ENCODE measurements at regions not wholly inside any gene's neighbourhood (a gene's known extent, or its start where the extent isn't known, plus 50 kb on each side); places are given as distances from the start of the nearest gene placed in this dataset.

DNA sequence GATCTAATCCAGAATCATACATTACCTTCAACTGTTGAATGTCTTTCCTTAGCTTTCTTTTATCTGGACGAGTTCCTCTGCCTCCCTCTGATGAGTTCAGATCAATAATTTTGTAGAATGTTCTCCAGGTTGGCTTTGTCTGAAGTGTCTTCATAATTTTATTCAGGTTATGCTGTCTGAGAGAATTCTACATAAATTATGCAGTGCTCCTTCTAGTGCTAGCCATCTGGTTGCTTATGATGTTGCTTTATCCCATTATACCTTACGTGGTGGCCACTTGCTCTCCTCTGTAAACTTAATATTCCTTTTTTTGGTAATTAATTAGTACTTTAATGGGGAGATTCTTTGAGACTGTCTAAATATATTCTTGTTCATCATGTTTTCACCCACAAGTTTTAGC, 67.7 kb upstream of the PTCHD4 start:
- TF ChIP-seq, protein P1, sequence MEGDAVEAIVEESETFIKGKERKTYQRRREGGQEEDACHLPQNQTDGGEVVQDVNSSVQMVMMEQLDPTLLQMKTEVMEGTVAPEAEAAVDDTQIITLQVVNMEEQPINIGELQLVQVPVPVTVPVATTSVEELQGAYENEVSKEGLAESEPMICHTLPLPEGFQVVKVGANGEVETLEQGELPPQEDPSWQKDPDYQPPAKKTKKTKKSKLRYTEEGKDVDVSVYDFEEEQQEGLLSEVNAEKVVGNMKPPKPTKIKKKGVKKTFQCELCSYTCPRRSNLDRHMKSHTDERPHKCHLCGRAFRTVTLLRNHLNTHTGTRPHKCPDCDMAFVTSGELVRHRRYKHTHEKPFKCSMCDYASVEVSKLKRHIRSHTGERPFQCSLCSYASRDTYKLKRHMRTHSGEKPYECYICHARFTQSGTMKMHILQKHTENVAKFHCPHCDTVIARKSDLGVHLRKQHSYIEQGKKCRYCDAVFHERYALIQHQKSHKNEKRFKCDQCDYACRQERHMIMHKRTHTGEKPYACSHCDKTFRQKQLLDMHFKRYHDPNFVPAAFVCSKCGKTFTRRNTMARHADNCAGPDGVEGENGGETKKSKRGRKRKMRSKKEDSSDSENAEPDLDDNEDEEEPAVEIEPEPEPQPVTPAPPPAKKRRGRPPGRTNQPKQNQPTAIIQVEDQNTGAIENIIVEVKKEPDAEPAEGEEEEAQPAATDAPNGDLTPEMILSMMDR (conservative IDR thresholded peaks at IDR 0.05): no peak
- Histone ChIP-seq H3K27me3 (ENCODE audit: control insufficient read depth, insufficient read depth, low read length, poor library complexity, severe bottlenecking) (no peaks in the 10 kb centered on the region), H3K9ac (ENCODE audit: extremely low read depth, low read length, poor library complexity, severe bottlenecking) (no peak overlapping the region), H3K9me3 (ENCODE audit: control insufficient read depth, low read length) (no peaks in the 10 kb centered on the region), H3K4me3 (ENCODE audit: low read length) (no peak overlapping the region), H3K4me1 (ENCODE audit: control insufficient read depth, insufficient read depth, low read length) (no peaks in the 10 kb centered on the region), H3K27ac (ENCODE audit: low read depth, low read length) (no peak overlapping the region), H3K36me3 (ENCODE audit: control insufficient read depth, insufficient read depth, low read length) (no peaks in the 10 kb centered on the region)
- H3K4me1 Mint-ChIP-seq: peaks cover 5% of the 10 kb centered on the region
- no peak overlapping the region for H3K27ac Mint-ChIP-seq
- no peaks in the 10 kb centered on the region for H3K36me3 Mint-ChIP-seq (ENCODE audit: low read depth)
- H3K4me3 Mint-ChIP-seq: no peak overlapping the region
- DNase-seq: no peak
- no peaks in the 10 kb centered on the region for H3K9me3 Mint-ChIP-seq
- H3K27me3 Mint-ChIP-seq (ENCODE audit: insufficient read depth): no peaks in the 10 kb centered on the region
- WGBS, 2 experiments (ENCODE audit: insufficient coverage in 1 of 2, insufficient read length in 1 of 2): 89% methylated on average over 2 of the region's 2 CpGs; no CpG with 5 or more reads in 1 of the 2 experiments

DNA sequence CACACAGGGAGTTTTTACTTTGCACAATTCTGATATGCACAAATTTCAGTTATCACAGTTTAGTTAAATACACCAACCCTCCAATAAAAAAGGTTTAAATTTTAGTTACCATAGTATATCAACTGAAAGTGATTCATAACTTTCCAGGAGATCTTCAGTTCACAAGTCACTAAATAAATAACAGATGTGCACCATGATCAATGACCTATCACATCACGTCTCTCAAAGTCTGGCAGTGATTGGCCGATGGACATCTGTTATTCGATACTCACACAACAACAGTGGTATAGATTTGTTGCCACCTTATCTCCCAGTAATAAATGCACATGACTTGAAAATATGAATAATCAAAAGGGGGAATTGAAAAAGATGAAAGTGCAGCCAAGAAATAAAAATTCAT, 66.8 kb upstream of the PTCHD4 start:
- H3K4me3 Mint-ChIP-seq: no peak overlapping the region
- H3K27me3 ChIP-seq (ENCODE audit: control insufficient read depth, insufficient read depth, low read length, poor library complexity, severe bottlenecking): no peaks in the 10 kb centered on the region
- no peaks in the 10 kb centered on the region for H3K36me3 ChIP-seq (ENCODE audit: control insufficient read depth, insufficient read depth, low read length)
- no peaks in the 10 kb centered on the region for H3K27me3 Mint-ChIP-seq (ENCODE audit: insufficient read depth)
- peaks cover 5% of the 10 kb centered on the region for H3K4me1 Mint-ChIP-seq
- 98% methylated on average over 3 of the region's 3 CpGs; no CpG with 5 or more reads in 1 of the 2 experiments for WGBS, 2 experiments (ENCODE audit: insufficient coverage in 1 of 2, insufficient read length in 1 of 2)
- H3K4me1 ChIP-seq (ENCODE audit: control insufficient read depth, insufficient read depth, low read length): no peaks in the 10 kb centered on the region
- no peaks in the 10 kb centered on the region for H3K9me3 ChIP-seq (ENCODE audit: control insufficient read depth, low read length)
- H3K9me3 Mint-ChIP-seq: no peaks in the 10 kb centered on the region
- no peak overlapping the region for H3K27ac ChIP-seq (ENCODE audit: low read depth, low read length)
- no peak overlapping the region for H3K9ac ChIP-seq (ENCODE audit: extremely low read depth, low read length, poor library complexity, severe bottlenecking)
- TF ChIP-seq, protein P1 (conservative IDR thresholded peaks at IDR 0.05): no peak
- no peaks in the 10 kb centered on the region for H3K36me3 Mint-ChIP-seq (ENCODE audit: low read depth)
- no peak overlapping the region for H3K4me3 ChIP-seq (ENCODE audit: low read length)
- H3K27ac Mint-ChIP-seq: no peak overlapping the region
- no peak for DNase-seq

DNA sequence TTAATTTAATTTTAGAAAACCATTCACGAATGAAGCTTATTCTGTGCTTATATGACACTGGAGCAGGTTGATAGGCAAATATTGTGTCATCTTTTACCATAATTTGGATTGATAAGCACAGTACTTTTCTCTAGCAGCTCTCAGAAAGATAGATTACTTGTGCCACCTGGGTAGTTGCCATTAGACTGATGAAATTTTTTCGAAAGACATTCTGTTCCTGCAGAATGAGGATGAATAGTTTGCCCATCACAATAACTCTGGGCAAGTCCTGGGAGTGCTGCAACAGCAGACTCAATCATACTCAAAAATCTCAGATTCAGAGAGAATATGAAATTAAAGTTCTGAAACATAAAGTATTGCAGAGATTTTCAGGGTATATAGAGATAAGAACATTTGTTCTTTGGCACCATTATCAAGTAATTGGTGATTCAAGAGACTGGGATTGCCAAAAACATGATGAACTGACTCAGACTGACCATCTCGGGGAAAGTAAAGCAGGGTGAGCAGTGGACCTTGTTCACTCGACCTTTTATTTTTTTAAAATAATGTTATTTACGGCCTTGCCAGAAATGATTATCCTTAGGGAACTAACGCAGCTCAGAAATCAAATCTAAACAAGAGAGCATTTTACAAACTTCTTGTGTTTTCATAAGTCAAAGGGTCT, 65.8 kb upstream of the PTCHD4 start:
- Mint-ChIP-seq H3K4me1 (peaks cover 5% of the 10 kb centered on the region), H3K27ac (no peak overlapping the region), H3K36me3 (ENCODE audit: low read depth) (no peaks in the 10 kb centered on the region), H3K4me3 (no peak overlapping the region), H3K27me3 (ENCODE audit: insufficient read depth) (no peaks in the 10 kb centered on the region), H3K9me3 (no peaks in the 10 kb centered on the region)
- WGBS, 2 experiments (ENCODE audit: insufficient coverage in 1 of 2, insufficient read length in 1 of 2): 86 to 94% methylated on average over 2 to 6 of the region's 6 CpGs
- Histone ChIP-seq H3K36me3 (ENCODE audit: control insufficient read depth, insufficient read depth, low read length) (no peaks in the 10 kb centered on the region), H3K27ac (ENCODE audit: low read depth, low read length) (no peak overlapping the region), H3K9ac (ENCODE audit: extremely low read depth, low read length, poor library complexity, severe bottlenecking) (no peak overlapping the region), H3K27me3 (ENCODE audit: control insufficient read depth, insufficient read depth, low read length, poor library complexity, severe bottlenecking) (no peaks in the 10 kb centered on the region), H3K9me3 (ENCODE audit: control insufficient read depth, low read length) (no peaks in the 10 kb centered on the region), H3K4me1 (ENCODE audit: control insufficient read depth, insufficient read depth, low read length) (no peaks in the 10 kb centered on the region), H3K4me3 (ENCODE audit: low read length) (no peak overlapping the region)
- TF ChIP-seq, protein P1 (conservative IDR thresholded peaks at IDR 0.05): no peak
- no peak for DNase-seq

Measured in endodermal cell (in vitro differentiated cells).